Activated CD8-positive, alpha-beta memory T cell treated with anti-CD3 and anti-CD28 coated beads for 48 hours (primary cell): ENCODE measurements at regions not wholly inside any gene's neighbourhood (a gene's known extent, or its start where the extent isn't known, plus 50 kb on each side); places are given as distances from the start of the nearest gene placed in this dataset.

Experiments used
- DNase-seq, 3 experiments: peaks; one replicate each; pipeline ENCODE4 v3.0.0-alpha.2; 2020; ENCODE audit warnings: low read depth in 2 of 3, low spot score in 2 of 3

DNA sequence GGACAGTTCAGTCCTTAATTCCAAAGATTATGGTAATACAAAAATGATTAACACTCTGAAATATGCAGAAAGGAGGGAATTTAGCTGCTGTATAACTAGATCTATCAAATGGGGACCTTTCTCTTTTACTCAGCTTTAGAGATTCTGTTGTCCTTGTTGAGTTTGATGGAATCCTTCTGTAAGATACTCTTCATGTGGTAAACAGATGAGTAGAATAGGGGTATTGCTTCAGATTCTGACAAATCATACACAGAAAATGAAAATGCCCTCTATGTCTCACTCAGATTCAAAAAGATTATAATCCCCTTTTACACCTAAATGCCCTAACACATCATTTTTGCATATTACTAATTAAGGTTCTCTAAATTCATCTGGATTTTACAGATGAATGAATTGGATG lies 50.7 kb downstream of the ARHGAP35 start:
- DNase-seq = no peak

DNA sequence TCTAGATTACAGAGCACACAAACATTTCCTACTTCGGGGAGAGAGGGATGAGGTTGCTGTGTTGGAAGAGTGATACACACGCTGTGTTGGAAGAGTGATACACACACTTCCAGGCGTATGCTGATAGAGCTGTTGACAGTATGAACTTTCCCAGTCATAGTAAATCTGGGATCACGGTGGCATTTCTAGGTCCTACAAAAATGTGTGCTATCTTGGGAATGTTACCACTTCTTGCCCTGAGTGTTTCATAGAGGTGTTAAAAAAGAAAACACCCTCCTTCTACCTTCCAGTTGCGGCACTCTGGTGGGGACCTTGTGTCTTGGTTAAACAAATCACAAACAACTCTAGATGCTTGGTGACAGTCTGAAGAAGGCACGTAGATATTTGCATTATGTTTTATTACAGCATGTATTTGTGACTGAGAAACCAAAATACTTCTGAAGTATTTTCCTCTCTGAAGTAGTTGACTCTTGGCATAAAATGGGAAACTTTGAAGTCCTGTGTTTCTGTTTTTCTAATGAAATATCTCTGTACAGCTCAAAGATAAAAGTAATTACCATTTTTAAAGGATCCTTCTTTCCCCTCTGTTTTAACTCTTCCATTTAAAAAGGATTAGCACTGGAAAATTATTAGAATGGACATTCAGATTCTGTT lies 52.5 kb downstream of the ARHGAP35 start:
- no peak for DNase-seq

DNA sequence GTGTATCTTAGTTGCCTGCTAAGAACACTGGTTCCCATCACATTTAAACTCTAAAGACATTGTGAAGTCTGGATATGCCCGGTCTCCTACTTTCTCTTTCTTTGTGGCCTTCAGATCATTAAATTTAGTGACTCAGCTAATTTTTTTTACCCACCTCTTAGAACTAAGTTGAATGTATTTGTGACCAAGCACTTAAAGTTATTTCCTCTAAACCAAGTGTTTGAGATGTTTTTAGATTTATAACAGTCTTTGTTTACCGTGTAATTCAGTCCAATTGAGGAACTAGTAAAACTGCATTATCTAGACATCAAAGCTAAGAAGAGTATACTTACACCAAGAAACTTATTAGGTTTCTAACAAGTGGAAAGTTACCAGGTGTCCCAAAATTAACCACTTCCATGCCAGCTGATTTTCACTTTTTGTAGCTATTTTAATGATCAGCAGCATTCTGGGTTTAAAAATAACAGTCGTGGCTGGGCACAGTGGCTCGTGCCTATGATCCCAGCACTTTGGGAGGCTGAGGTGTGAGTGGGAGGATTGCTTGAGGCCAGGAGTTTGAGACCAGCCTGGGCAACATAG lies 53.1 kb downstream of the ARHGAP35 start:
- no peak for DNase-seq

DNA sequence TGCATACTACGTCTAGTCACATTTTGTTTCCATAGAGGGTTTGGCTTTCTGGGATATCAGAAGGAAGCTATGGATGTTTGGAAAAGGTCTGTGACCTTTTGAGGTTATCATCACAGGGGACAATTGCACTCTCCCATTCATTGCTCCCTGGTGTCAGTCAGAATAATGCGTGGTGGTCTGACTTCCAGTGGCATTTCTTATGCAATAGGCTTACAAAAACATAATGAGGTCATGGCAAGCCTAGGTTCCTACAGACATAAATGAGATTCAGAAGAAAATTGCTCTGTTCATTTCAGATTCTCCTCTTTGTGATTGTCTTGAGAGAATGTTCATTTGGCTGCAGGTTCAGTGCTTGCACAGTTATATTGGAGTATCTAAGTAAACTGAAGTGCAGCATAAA lies 54.6 kb downstream of the ARHGAP35 start:
- DNase-seq = no peak

DNA sequence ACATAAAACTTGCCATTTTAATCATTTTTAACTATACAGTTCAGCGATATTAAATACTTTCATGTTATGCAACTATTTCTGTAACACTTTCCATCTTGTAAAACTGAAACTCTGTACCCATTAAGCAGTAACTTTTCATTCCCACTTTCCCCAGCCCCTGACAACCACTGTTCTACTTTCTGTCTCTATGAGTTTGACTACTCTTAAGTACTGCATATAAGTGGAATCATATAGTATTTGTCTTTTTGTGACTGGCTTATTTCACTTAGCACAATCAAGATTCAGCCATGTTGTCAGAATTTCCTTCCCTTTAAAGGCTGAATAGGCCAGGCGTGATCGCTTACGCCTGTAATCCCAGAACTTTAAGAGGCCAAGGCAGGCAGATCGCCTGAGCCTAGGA lies 56.2 kb downstream of the ARHGAP35 start:
- no peak for DNase-seq

DNA sequence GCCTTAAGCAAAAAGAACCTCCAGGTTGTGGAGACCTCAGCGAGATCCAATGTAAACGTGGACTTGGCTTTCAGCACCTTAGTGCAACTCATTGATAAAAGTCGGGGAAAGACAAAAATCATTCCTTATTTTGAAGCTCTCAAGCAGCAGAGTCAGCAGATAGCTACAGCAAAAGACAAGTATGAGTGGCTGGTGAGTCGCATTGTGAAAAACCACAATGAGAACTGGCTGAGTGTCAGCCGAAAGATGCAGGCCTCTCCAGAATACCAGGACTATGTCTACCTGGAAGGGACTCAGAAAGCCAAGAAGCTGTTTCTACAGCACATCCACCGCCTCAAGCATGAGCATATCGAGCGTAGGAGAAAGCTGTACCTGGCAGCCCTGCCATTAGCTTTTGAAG lies 58.5 kb downstream of the ARHGAP35 start:
- DNase-seq = peak in 1 of 3 experiments; percentile 10

DNA sequence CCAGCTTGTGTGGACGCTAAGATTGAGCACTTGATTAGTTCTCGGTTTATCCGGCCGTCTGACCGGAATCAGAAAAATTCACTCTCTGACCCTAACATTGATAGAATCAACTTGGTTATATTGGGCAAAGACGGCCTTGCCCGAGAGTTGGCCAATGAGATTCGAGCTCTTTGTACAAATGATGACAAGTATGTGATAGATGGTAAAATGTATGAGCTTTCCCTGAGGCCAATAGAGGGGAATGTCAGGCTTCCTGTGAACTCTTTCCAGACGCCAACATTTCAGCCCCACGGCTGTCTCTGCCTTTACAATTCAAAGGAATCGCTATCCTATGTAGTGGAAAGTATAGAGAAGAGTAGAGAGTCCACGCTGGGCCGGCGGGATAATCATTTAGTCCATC lies 59.6 kb downstream of the ARHGAP35 start:
- no peak for DNase-seq

DNA sequence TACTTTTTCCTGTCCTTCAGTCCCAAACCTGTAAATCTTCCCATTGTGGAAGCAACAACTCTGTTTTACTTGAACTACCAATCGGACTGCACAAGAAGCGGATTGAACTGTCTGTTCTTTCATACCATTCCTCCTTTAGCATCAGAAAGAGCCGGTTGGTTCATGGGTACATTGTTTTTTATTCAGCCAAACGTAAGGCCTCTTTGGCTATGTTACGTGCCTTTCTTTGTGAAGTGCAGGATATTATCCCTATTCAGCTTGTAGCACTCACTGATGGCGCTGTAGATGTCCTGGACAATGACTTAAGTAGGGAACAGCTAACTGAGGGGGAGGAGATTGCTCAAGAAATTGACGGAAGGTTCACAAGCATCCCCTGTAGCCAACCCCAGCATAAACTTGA lies 60.3 kb downstream of the ARHGAP35 start:
- DNase-seq = no peak

DNA sequence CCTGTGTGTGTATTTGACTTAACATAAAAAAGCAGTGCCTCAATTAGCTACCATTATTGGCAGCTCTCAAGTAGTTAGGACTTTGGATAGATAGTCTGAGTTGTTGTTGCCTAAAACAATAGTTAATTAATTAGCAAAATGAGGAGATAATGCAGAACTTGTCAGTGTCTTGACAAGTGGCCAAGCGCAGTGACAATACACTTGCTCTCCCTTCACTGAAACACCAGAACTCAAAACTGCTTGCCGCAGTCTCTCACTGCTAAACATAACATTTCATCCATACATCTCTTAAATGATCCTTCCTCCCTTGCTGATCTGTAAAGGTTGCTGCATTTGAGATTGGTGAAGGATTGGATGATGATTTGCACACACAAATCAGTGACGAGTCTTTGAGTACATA lies 61.7 kb downstream of the ARHGAP35 start:
- DNase-seq = no peak

DNA sequence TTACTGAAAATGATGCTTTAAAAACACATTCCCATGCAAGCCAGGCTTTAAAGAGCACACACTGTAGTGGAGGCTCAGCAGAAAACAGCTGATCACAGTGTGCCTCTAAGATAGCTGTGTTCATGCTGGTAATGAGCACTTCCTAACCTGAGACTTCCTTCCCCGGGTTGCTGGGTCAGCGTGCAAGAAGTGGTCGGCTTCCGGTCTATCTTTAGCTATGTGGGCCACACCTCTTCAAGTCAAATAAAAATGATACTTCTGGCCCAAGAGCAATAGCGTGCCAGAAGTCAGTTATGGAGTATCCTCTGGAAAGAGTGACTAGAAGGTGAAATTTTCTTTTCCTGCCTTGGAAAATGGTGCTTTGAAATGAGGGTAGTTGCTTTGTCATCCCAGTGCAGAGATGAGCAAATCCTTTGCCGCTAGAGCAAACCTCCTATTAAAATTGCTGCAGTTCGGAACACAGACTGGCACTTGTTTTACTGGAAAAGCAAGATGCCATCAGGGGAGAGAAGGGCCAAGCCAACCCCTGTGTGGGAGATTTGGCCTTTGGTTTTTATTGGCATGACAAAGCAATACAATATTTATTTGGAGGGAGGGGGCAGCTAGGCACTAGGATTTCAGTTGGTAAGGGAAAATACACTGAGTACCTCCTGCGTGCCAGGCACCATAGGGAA lies 64.2 kb downstream of the ARHGAP35 start:
- no peak for DNase-seq

DNA sequence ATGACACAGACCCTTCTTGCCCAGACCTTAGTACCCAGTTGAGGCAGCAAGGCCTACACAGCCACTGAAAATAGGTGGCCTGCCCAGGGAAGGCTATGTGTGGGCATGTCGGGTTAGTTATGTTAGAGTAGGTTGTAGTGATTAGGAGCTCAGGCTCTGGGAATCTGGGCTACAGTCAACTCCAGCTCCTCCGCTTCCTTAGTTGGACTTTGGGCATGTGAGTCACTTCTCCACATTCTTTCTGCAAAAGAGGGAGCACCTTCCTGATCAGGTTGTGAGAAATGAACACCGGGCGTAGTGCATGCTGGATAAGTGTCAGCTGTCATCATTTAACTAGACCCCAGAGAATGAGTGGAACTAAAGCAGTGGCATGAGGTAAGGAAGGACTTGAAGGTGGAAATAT lies 64.8 kb downstream of the ARHGAP35 start:
- DNase-seq = no peak

DNA sequence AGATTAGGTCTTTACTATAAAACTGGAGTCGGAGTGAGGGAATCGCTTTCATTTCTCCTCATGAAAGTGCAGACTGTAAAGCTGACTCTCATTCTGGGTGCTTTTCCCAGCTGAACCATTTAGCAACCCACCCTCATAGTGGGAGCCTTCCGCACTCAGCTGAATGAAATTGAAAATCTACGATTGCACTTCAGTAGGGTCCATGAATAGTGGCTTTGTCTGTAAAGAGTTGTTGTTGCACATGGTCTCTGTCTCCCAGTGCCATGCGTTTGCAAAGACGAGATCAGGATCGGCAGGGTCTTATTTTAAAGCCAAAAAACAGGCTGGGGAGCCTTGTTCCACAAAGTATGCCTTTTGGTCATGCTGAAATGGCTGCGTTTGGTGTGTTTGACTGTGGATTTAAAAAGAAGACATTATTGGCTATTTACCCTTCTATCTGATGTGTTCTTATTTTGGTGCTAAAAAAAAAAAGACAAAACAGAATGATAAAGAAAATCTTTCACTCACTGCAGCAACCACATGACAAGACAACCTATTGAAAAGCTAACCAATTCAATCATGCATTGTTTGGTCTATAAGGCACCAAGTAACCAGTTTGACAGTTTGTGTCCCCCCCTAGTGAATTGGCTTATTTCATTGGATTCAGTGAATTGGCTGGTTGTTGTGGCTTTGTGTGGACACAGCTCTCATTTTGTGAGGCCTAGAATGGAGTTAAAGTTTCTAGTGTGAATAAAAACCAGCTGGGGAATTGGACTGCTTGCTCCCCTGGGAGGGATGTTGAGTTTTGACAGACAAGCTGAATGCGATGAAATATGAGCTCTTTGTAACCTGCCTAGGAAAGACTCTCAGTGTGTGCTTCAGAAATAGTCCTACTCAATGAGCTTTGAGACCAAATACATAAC lies 65.6 kb downstream of the ARHGAP35 start:
- DNase-seq = no peak

DNA sequence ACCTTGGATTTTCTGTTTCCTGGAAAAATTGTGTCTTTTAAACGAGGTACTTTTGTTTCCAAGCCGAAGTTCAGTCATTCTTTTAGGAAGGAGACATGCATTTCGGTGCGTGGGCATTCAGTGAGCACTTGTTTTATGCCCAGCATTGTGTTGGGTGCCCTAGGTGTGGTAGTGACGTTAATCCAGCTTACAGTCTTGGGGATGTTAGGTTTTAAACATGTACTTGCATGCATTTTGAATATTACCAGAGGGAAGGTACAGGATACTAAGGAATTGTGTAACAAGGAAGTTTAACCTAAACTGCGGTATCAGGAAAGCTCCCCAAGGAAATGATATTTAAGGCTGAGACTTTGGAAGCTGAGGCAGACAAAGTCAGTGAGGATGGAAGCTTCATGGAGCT lies 66.3 kb downstream of the ARHGAP35 start:
- no peak for DNase-seq

DNA sequence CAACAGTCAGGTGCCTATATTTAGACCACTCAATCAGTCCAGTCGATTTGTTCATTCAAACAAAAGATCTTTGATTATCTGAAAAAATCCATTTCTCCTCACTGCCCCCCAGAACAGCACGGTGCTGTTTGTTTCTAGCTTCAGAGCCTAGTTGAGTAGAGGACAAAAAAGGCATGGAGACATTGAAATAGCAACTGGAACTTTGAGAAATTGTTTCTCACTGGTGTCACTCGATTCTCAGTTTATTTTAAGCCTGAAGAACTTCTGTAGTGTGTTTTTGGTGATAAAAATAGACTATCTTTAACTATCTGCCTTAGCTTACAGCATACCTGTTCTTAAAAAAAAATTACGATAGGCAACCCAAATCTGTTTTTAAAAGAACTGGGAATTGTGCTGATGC lies 67.1 kb downstream of the ARHGAP35 start:
- DNase-seq = no peak

DNA sequence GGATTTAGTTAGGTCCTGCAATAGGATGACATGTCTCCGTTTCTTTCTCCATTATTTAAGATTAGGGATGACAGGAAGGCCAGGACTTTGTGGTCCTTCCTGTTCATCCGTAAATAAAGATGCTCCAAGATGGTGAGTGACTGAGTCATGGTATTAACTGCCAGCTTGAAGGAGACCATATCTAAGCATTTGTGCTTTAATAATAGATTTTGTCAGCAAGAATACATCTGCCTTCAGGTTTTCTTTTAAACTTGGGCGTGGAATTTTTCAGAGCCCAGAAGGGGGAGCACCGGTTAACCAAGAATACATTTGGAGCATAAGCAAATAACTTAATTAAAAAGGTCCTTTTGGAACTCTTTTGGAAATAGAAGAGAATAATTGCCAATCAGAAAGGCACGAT lies 68.2 kb downstream of the ARHGAP35 start:
- DNase-seq = no peak

DNA sequence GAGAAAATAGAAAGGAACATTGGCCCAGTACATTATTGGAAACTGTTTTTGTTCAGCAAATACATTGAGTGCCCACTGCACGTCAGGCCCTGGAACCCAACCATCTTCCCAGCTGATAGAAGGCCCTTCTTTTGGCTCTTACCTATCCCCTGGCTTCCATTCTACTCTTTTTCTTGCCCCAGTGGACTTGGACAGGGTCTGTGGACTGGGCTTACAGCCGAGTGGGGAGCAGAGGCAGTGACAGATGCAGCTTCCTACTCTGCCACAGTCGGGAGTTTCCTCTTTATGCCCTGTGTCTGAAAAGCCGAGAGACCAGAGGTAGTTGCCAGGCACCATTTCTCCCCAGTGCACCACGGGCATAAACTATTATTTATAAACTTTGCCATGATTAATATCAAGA lies 70.4 kb downstream of the ARHGAP35 start:
- DNase-seq = no peak

DNA sequence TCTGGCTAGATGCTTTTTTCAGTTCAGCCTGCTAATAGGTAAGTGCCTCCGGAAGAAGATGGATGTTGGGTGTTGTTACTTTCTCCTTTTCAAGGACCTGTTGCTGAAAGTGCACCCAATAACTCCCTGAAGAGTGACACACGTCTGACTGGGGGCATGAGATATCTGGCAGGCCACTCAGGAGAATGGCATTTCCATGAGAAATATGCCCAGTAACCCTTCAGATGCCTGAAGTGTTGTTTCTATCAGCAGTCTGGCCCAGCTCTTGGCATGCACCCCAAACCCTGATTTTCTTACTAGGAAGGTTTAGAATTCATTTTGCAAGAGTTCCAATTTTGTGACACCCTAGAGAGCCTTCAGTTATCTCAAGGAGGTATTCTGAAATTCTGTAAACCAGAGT lies 71.5 kb downstream of the ARHGAP35 start:
- DNase-seq = no peak

DNA sequence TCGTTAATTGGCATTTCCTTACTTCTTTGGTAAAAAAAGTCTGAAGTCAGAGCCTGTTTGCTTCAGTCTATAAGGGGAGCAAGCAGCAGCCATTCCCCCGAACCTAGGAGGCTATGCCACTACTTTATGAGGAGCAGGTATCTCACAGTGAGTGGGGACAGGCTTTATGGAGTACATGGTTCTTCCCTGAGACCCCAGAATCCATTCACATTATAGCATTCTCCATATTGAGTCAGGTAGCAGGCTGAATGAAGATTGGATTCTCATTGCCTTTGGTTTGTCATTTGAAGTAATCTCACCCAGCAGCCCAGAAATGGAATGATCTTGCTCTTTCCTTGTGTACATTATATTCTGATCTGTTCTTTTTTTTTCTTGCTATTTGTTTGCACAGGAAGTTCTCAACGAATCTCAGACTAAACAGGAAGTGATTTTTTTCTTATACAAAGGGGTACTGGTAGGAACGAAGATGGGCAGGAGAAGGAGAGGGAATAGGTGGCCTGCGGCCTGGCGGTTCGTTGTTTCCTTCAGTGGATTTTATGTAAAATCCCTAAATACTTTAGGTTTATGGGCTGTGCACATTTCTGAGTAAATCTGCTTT lies 74.4 kb downstream of the ARHGAP35 start:
- no peak for DNase-seq

DNA sequence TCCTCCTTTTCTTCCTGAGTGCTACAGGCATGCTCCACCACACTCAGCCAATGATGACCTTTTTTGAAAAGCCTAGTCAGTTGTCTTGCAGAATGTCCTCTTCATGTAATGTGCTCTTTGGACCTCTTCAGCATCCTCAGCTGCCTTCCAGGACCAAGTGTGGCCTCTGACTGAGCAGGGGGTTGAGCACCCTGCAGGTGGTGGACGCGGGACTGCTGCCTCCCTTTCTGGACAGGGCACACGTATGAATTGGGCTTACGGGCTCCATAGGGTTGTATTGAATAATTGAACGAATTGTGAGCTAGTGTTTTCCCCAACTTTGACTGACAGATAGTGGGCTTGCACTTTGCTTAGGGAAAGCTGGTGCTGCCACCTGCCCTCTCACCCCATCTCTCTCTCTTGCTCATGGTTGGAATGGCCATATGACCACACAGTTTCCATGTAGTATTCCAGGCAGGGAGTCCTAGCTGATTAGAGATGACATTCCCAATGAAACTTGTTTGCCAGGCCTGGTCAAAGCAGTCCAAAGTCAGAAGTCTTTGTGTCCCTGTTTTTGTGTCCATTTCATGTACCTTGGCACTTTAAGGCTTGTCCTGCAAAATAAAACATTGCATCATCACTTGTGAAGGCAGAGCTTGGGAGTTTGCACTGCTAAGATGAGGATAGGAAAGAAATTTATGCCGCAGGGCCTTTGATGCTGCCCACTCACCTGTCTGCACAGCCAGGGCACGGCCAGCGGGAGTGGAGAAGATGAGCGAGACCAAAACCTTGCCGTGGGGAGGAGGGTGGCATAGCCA lies 76.3 kb upstream of the NPAS1 start:
- DNase-seq = no peak

DNA sequence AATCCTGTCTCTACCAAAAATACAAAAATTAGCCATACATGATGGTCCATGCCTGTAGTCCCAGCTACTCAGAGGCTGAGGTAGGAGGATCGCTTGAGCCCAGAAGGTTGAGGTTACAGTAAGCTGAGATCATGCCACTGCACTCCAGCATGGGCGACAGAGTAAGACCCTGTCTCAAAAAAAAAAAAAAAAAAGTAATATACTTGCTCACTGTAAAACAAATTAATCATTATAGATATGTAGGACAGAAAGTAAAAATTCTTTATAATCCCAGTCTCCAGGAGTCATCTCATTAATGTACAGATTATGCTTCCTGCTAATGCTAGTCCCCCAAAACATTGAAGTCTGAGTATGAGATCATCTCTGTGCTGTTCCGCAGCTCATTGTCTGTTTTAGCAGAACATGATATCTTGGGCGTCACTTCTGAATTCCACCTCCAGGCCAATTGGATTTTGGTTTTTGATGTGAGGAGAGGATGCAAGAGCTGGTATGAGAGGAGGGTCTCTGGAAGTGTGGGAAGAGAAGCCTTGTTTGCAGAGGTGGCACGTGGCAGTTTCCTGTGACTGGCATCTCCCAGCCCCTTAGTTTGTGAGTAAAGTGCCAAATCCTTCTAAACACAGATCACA lies 75.4 kb upstream of the NPAS1 start:
- no peak for DNase-seq
